ENCODE measurements at regions not wholly inside any gene's neighbourhood (a gene's known extent, or its start where the extent isn't known, plus 50 kb on each side); places are given as distances from the start of the nearest gene placed in this dataset.

GRCh38 chr21:33155422-33155821 is 74.3 kb upstream of the IFNAR2 start:
- no peak for TF ChIP-seq CTCF (conservative IDR thresholded peaks at IDR 0.05; ENCODE audit: low read depth, low read length)

GRCh38 chr21:33157303-33157702 is 72.4 kb upstream of the IFNAR2 start:
- Histone ChIP-seq H3K4me3 (IDR thresholded peaks at IDR 0.05; ENCODE audit: insufficient read depth, low read depth, low read length) (no peak overlapping the region), H2AFZ (ENCODE audit: low read depth) (no peak overlapping the region), H3K4me1 (ENCODE audit: low read depth, poor library complexity, severe bottlenecking) (no peaks in the 10 kb centered on the region), H3K36me3 (ENCODE audit: insufficient read depth) (no peaks in the 10 kb centered on the region), H3K27me3 (ENCODE audit: insufficient read depth, low read depth) (no peaks in the 10 kb centered on the region), H3K9ac (no peak overlapping the region), H3K4me2 (no peak overlapping the region), H3K27ac (no peak overlapping the region), H3K79me2 (ENCODE audit: insufficient read depth, low read depth) (no peaks in the 10 kb centered on the region), H4K20me1 (ENCODE audit: insufficient read depth) (no peaks in the 10 kb centered on the region)
- TF ChIP-seq CTCF (conservative IDR thresholded peaks at IDR 0.05; ENCODE audit: low read depth, low read length), result no peak

More at GRCh38 chr21:33155422-33155821, 74.3 kb upstream of the IFNAR2 start:
- Histone ChIP-seq H4K20me1 (ENCODE audit: insufficient read depth) (no peaks in the 10 kb centered on the region), H3K4me2 (no peak overlapping the region), H3K4me3 (IDR thresholded peaks at IDR 0.05; ENCODE audit: insufficient read depth, low read depth, low read length) (no peak overlapping the region), H3K27ac (no peak overlapping the region), H3K9ac (no peak overlapping the region), H3K27me3 (ENCODE audit: insufficient read depth, low read depth) (no peaks in the 10 kb centered on the region), H3K4me1 (ENCODE audit: low read depth, poor library complexity, severe bottlenecking) (no peaks in the 10 kb centered on the region), H3K79me2 (ENCODE audit: insufficient read depth, low read depth) (no peaks in the 10 kb centered on the region), H3K36me3 (ENCODE audit: insufficient read depth) (no peaks in the 10 kb centered on the region), H2AFZ (ENCODE audit: low read depth) (no peak overlapping the region)

GRCh38 chr21:33158654-33159053 is 71.1 kb upstream of the IFNAR2 start:
- no peak overlapping the region for H2AFZ ChIP-seq (ENCODE audit: low read depth)
- no peak for TF ChIP-seq CTCF (conservative IDR thresholded peaks at IDR 0.05; ENCODE audit: low read depth, low read length)
- H3K4me3 ChIP-seq (IDR thresholded peaks at IDR 0.05; ENCODE audit: insufficient read depth, low read depth, low read length), result no peak overlapping the region
- H3K36me3 ChIP-seq (ENCODE audit: insufficient read depth), result no peaks in the 10 kb centered on the region
- H3K79me2 ChIP-seq (ENCODE audit: insufficient read depth, low read depth), result no peaks in the 10 kb centered on the region
- H3K27ac ChIP-seq, result no peak overlapping the region
- H3K4me1 ChIP-seq (ENCODE audit: low read depth, poor library complexity, severe bottlenecking), result no peaks in the 10 kb centered on the region
- H3K27me3 ChIP-seq (ENCODE audit: insufficient read depth, low read depth), result no peaks in the 10 kb centered on the region
- H3K9ac ChIP-seq, result no peak overlapping the region
- H3K4me2 ChIP-seq, result no peak overlapping the region
- H4K20me1 ChIP-seq (ENCODE audit: insufficient read depth), result no peaks in the 10 kb centered on the region

- no peaks in the 10 kb centered on the region for H3K79me2 ChIP-seq (ENCODE audit: insufficient read depth, low read depth)
- H2AFZ ChIP-seq (ENCODE audit: low read depth), result no peak overlapping the region
- H4K20me1 ChIP-seq (ENCODE audit: insufficient read depth), result no peaks in the 10 kb centered on the region
- H3K4me2 ChIP-seq, result no peak overlapping the region
- H3K27ac ChIP-seq, result no peak overlapping the region
- TF ChIP-seq CTCF (conservative IDR thresholded peaks at IDR 0.05; ENCODE audit: low read depth, low read length), result no peak
- no peaks in the 10 kb centered on the region for H3K4me1 ChIP-seq (ENCODE audit: low read depth, poor library complexity, severe bottlenecking)
- H3K27me3 ChIP-seq (ENCODE audit: insufficient read depth, low read depth), result no peaks in the 10 kb centered on the region
- no peak overlapping the region for H3K9ac ChIP-seq
- H3K4me3 ChIP-seq (IDR thresholded peaks at IDR 0.05; ENCODE audit: insufficient read depth, low read depth, low read length), result no peak overlapping the region
- H3K36me3 ChIP-seq (ENCODE audit: insufficient read depth), result no peaks in the 10 kb centered on the region
Observed at GRCh38 chr21:33162436-33162951, 67.2 kb upstream of the IFNAR2 start.
